ENCODE measurements at regions not wholly inside any gene's neighbourhood (a gene's known extent, or its start where the extent isn't known, plus 50 kb on each side); places are given as distances from the start of the nearest gene placed in this dataset.

DNA sequence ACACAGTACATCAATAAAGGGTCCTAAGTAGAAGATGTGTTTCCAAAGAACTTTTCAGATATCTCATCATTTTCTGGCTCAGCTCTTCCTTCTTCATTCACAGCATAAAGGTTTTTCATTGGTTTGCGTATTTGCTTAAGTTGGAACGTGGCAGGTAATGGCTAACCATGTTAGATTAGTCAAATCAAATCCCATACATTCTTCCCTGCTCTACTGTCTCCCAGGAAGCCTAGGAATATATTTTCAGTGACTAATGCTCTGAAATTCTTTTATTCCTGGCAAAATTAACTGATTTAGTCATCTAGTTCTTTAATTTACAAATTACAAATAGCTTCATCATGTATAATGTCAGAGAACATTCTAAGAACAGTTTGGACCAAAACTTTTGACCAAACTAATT is 99.6 kb upstream of the TMEM161B start:
- no peaks in the 10 kb centered on the region for H3K9me3 ChIP-seq (ENCODE audit: control insufficient read depth in 1 of 2, insufficient read depth in 1 of 2, low read depth in 1 of 2, low read length in 2 of 2)
- TF ChIP-seq, protein P1, sequence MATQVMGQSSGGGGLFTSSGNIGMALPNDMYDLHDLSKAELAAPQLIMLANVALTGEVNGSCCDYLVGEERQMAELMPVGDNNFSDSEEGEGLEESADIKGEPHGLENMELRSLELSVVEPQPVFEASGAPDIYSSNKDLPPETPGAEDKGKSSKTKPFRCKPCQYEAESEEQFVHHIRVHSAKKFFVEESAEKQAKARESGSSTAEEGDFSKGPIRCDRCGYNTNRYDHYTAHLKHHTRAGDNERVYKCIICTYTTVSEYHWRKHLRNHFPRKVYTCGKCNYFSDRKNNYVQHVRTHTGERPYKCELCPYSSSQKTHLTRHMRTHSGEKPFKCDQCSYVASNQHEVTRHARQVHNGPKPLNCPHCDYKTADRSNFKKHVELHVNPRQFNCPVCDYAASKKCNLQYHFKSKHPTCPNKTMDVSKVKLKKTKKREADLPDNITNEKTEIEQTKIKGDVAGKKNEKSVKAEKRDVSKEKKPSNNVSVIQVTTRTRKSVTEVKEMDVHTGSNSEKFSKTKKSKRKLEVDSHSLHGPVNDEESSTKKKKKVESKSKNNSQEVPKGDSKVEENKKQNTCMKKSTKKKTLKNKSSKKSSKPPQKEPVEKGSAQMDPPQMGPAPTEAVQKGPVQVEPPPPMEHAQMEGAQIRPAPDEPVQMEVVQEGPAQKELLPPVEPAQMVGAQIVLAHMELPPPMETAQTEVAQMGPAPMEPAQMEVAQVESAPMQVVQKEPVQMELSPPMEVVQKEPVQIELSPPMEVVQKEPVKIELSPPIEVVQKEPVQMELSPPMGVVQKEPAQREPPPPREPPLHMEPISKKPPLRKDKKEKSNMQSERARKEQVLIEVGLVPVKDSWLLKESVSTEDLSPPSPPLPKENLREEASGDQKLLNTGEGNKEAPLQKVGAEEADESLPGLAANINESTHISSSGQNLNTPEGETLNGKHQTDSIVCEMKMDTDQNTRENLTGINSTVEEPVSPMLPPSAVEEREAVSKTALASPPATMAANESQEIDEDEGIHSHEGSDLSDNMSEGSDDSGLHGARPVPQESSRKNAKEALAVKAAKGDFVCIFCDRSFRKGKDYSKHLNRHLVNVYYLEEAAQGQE (IDR thresholded peaks at IDR 0.05; ENCODE audit: low read depth), result no peak
- TF ChIP-seq TCF7L2 (IDR thresholded peaks at IDR 0.05; ENCODE audit: borderline replicate concordance, extremely low read depth, insufficient read depth, insufficient read length) (no peak), CEBPB (IDR thresholded peaks at IDR 0.05; ENCODE audit: low read depth) (no peak), EGR1 (IDR thresholded peaks at IDR 0.05; ENCODE audit: low read depth) (no peak), EZH2 (IDR thresholded peaks at IDR 0.05) (no peak), SRF (IDR thresholded peaks at IDR 0.05; ENCODE audit: low read depth) (no peak)
- TF ChIP-seq, protein P2, sequence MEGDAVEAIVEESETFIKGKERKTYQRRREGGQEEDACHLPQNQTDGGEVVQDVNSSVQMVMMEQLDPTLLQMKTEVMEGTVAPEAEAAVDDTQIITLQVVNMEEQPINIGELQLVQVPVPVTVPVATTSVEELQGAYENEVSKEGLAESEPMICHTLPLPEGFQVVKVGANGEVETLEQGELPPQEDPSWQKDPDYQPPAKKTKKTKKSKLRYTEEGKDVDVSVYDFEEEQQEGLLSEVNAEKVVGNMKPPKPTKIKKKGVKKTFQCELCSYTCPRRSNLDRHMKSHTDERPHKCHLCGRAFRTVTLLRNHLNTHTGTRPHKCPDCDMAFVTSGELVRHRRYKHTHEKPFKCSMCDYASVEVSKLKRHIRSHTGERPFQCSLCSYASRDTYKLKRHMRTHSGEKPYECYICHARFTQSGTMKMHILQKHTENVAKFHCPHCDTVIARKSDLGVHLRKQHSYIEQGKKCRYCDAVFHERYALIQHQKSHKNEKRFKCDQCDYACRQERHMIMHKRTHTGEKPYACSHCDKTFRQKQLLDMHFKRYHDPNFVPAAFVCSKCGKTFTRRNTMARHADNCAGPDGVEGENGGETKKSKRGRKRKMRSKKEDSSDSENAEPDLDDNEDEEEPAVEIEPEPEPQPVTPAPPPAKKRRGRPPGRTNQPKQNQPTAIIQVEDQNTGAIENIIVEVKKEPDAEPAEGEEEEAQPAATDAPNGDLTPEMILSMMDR (IDR thresholded peaks at IDR 0.05 in 2 of 3, conservative IDR thresholded peaks at IDR 0.05 in 1 of 3; ENCODE audit: borderline replicate concordance in 1 of 3, insufficient read depth in 1 of 3, low read depth in 2 of 3, low read length in 2 of 3), result no peak
- no peak overlapping the region for H2AFZ ChIP-seq (ENCODE audit: low read depth, low read length, poor library complexity, severe bottlenecking)
- ChIA-PET RAD21 (ENCODE audit: low non-redundant PET in 1 of 2, low total read pairs in 2 of 2, uncharacterized antibody in 2 of 2, unreplicated experiment in 2 of 2) (no interaction called here), CTCF (no interaction called here), POLR2A (no interaction called here)
- no peaks in the 10 kb centered on the region for H3K4me1 ChIP-seq (ENCODE audit: control insufficient read depth in 1 of 2, insufficient read depth in 2 of 2, low read length in 2 of 2)
- no peak for DNase-seq (ENCODE audit: low read depth, low spot score)
- ATAC-seq, result no peak
- no TSS peak for BruUV-seq (replicated peaks)
- H3K36me3 ChIP-seq (ENCODE audit: control insufficient read depth in 1 of 2, insufficient read depth in 2 of 2, low read length in 2 of 2), result no peaks in the 10 kb centered on the region
- intact Hi-C loops (cut with micrococcal nuclease), result no loop called here
- no peaks in the 10 kb centered on the region for H3K27me3 ChIP-seq (ENCODE audit: insufficient read depth, low read length)
- H3K79me2 ChIP-seq (ENCODE audit: insufficient read depth, low read length), result no peaks in the 10 kb centered on the region
- no peak overlapping the region for H3K4me3 ChIP-seq (replicated peaks in 1 of 2; ENCODE audit: low read depth in 1 of 2, low read length in 2 of 2)
- H3K9ac ChIP-seq (ENCODE audit: low read length), result no peak overlapping the region
- no peaks in the 10 kb centered on the region for H3K9me2 ChIP-seq (ENCODE audit: insufficient read depth)
- H3K4me2 ChIP-seq (ENCODE audit: low read length), result no peak overlapping the region
- H4K20me1 ChIP-seq (ENCODE audit: insufficient read depth), result no peaks in the 10 kb centered on the region
- H3K27ac ChIP-seq (ENCODE audit: low read depth, low read length), result no peak overlapping the region
